Ovary (tissue), 3 donors: ENCODE measurements at regions not wholly inside any gene's neighbourhood (a gene's known extent, or its start where the extent isn't known, plus 50 kb on each side); places are given as distances from the start of the nearest gene placed in this dataset.

Experiments
- CTCF ChIP-seq, 3 donors: fragments of 450-650 bp in 2 of 3; fragments of 200-600 bp in 1 of 3; IDR thresholded peaks; one replicate each; pipeline versions ENCODE4 v1.5.1 to v1.8.0; 2016 to 2022; ENCODE audit warnings: antibody characterized with exemption in 3 of 3, mild to moderate bottlenecking in 1 of 3
- POLR2A ChIP-seq: fragments of 450-650 bp; IDR thresholded peaks from one replicate; pipeline ENCODE4 v1.6.1; 2017; ENCODE audit warnings: antibody characterized with exemption, mild to moderate bottlenecking, moderate library complexity
- donor health status: DM: no; HTN: no; CAD: no.

- TF ChIP-seq CTCF (IDR thresholded peaks at IDR 0.05) (no peak), POLR2A (no peak)
Measured at GRCh38 chr2:111643759-111644158, 240.2 kb downstream of the ANAPC1 start.
